Neural progenitor cell (in vitro differentiated cells): ENCODE measurements at regions not wholly inside any gene's neighbourhood (a gene's known extent, or its start where the extent isn't known, plus 50 kb on each side); places are given as distances from the start of the nearest gene placed in this dataset.

Experiments
- EZH2 ChIP-seq: fragments of 200-600 bp; sonication (generic); IDR thresholded peaks from 2 replicates; pipeline ENCODE4 v1.6.1; 2017; ENCODE audit warnings: antibody characterized with exemption, mild to moderate bottlenecking, moderate library complexity
- EZH2phosphoT487 ChIP-seq: fragments of 200-600 bp; sonication (generic); IDR thresholded peaks from 2 replicates; pipeline ENCODE4 v1.6.1; 2017; ENCODE audit warnings: antibody characterized with exemption
- TF ChIP-seq, protein P1 (sequence below): fragments of 200-600 bp; sonication (generic); IDR thresholded peaks from 2 replicates; pipeline ENCODE4 v1.5.1; 2017; ENCODE audit warnings: antibody characterized with exemption, mild to moderate bottlenecking

DNA sequence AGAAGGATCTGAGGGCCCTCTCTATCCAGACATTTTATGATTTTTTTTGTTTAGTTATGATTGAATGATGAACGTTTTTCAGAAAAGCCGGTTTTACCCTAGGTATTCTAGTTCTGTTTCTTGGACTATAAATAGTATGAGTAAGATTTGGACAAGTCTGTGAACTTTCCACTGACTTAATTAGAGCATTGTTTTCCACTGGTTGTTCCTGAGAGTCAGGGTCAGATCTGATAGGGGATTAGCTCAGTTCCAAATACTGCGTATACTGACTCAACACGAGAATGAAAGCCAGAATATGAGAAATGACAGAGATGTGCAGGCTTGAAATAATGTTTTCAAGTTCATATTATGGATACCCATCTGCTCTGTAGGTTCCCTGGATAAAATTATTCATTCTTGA is 361.6 kb downstream of the AEBP2 start:
- TF ChIP-seq, protein P1, sequence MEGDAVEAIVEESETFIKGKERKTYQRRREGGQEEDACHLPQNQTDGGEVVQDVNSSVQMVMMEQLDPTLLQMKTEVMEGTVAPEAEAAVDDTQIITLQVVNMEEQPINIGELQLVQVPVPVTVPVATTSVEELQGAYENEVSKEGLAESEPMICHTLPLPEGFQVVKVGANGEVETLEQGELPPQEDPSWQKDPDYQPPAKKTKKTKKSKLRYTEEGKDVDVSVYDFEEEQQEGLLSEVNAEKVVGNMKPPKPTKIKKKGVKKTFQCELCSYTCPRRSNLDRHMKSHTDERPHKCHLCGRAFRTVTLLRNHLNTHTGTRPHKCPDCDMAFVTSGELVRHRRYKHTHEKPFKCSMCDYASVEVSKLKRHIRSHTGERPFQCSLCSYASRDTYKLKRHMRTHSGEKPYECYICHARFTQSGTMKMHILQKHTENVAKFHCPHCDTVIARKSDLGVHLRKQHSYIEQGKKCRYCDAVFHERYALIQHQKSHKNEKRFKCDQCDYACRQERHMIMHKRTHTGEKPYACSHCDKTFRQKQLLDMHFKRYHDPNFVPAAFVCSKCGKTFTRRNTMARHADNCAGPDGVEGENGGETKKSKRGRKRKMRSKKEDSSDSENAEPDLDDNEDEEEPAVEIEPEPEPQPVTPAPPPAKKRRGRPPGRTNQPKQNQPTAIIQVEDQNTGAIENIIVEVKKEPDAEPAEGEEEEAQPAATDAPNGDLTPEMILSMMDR, result no peak
- TF ChIP-seq EZH2phosphoT487, result no peak
- TF ChIP-seq EZH2, result no peak
